ENCODE measurements at regions not wholly inside any gene's neighbourhood (a gene's known extent, or its start where the extent isn't known, plus 50 kb on each side); places are given as distances from the start of the nearest gene placed in this dataset.

- Mint-ChIP-seq H3K36me3 (ENCODE audit: unreplicated experiment) (no peaks in the 10 kb centered on the region), H3K4me1 (ENCODE audit: low read depth, unreplicated experiment) (peaks cover 2% of the 10 kb centered on the region), H3K4me3 (ENCODE audit: unreplicated experiment) (no peak overlapping the region), H3K9me3 (ENCODE audit: unreplicated experiment) (peaks cover 3% of the 10 kb centered on the region), H3K27me3 (ENCODE audit: unreplicated experiment) (no peaks in the 10 kb centered on the region), H3K27ac (ENCODE audit: unreplicated experiment) (no peak overlapping the region)
- no peak for TF ChIP-seq CTCF (IDR thresholded peaks at IDR 0.05; ENCODE audit: partially characterized antibody, unreplicated experiment)
- no peak for DNase-seq
Observed at GRCh38 chr3:95758707-95759106, 1055.7 kb upstream of the EPHA6 start.

- Mint-ChIP-seq H3K36me3 (ENCODE audit: unreplicated experiment) (no peaks in the 10 kb centered on the region), H3K4me3 (ENCODE audit: unreplicated experiment) (no peak overlapping the region), H3K27ac (ENCODE audit: unreplicated experiment) (no peak overlapping the region), H3K4me1 (ENCODE audit: low read depth, unreplicated experiment) (no peaks in the 10 kb centered on the region), H3K27me3 (ENCODE audit: unreplicated experiment) (no peaks in the 10 kb centered on the region), H3K9me3 (ENCODE audit: unreplicated experiment) (peaks cover 3% of the 10 kb centered on the region)
- DNase-seq = no peak
- no peak for TF ChIP-seq CTCF (IDR thresholded peaks at IDR 0.05; ENCODE audit: partially characterized antibody, unreplicated experiment)
Observed at GRCh38 chr3:95759614-95760301, 1054.6 kb upstream of the EPHA6 start.

- Mint-ChIP-seq H3K27me3 (ENCODE audit: unreplicated experiment) (peaks cover 1% of the 10 kb centered on the region), H3K4me3 (ENCODE audit: unreplicated experiment) (no peak overlapping the region), H3K27ac (ENCODE audit: unreplicated experiment) (no peak overlapping the region), H3K4me1 (ENCODE audit: low read depth, unreplicated experiment) (no peaks in the 10 kb centered on the region), H3K9me3 (ENCODE audit: unreplicated experiment) (peaks cover 7% of the 10 kb centered on the region), H3K36me3 (ENCODE audit: unreplicated experiment) (peaks cover 5% of the 10 kb centered on the region)
- no peak for DNase-seq
- TF ChIP-seq CTCF (IDR thresholded peaks at IDR 0.05; ENCODE audit: partially characterized antibody, unreplicated experiment) = no peak
Observed at GRCh38 chr3:95775486-95776094, 1038.8 kb upstream of the EPHA6 start.

GRCh38 chr3:95781598-95781997 lies 1032.8 kb upstream of the EPHA6 start:
- H3K9me3 Mint-ChIP-seq (ENCODE audit: unreplicated experiment) = peaks cover 2% of the 10 kb centered on the region
- no peak for TF ChIP-seq CTCF (IDR thresholded peaks at IDR 0.05; ENCODE audit: partially characterized antibody, unreplicated experiment)
- no peak overlapping the region for H3K4me3 Mint-ChIP-seq (ENCODE audit: unreplicated experiment)
- H3K27ac Mint-ChIP-seq (ENCODE audit: unreplicated experiment) = no peak overlapping the region
- peaks cover 1% of the 10 kb centered on the region for H3K27me3 Mint-ChIP-seq (ENCODE audit: unreplicated experiment)
- no peak for DNase-seq
- H3K36me3 Mint-ChIP-seq (ENCODE audit: unreplicated experiment) = peaks cover 2% of the 10 kb centered on the region
- H3K4me1 Mint-ChIP-seq (ENCODE audit: low read depth, unreplicated experiment) = no peaks in the 10 kb centered on the region

- no peak overlapping the region for H3K4me3 Mint-ChIP-seq (ENCODE audit: unreplicated experiment)
- H3K27me3 Mint-ChIP-seq (ENCODE audit: unreplicated experiment) = no peaks in the 10 kb centered on the region
- no peaks in the 10 kb centered on the region for H3K36me3 Mint-ChIP-seq (ENCODE audit: unreplicated experiment)
- TF ChIP-seq CTCF (IDR thresholded peaks at IDR 0.05; ENCODE audit: partially characterized antibody, unreplicated experiment) = no peak
- H3K9me3 Mint-ChIP-seq (ENCODE audit: unreplicated experiment) = no peaks in the 10 kb centered on the region
- H3K4me1 Mint-ChIP-seq (ENCODE audit: low read depth, unreplicated experiment) = no peaks in the 10 kb centered on the region
- no peak for DNase-seq
- no peak overlapping the region for H3K27ac Mint-ChIP-seq (ENCODE audit: unreplicated experiment)
Observed at GRCh38 chr3:95789111-95789510, 1025.3 kb upstream of the EPHA6 start.

Data from glutamatergic neuron (in vitro differentiated cells).